Progenitor cell of endocrine pancreas (in vitro differentiated cells): ENCODE measurements at regions not wholly inside any gene's neighbourhood (a gene's known extent, or its start where the extent isn't known, plus 50 kb on each side); places are given as distances from the start of the nearest gene placed in this dataset.
A peak's percentile ranks its signal among the peaks of the same experiment; 100 is the strongest.

Experiments
- DNase-seq: peaks from one replicate; pipeline ENCODE4 v3.0.0; 2021; ENCODE audit warnings: low spot score; ENCODE audit not compliant: unreplicated experiment
- H3K27ac Mint-ChIP-seq: 2 replicates; pipeline ENCODE4 v1.8.0; 2021; ENCODE audit warnings: mild to moderate bottlenecking, moderate library complexity, mixed read lengths
- H3K27me3 Mint-ChIP-seq: 2 replicates; pipeline ENCODE4 v1.8.0; 2021; ENCODE audit warnings: mixed read lengths
- H3K36me3 Mint-ChIP-seq: 2 replicates; pipeline ENCODE4 v1.8.0; 2022; ENCODE audit warnings: mixed read lengths; ENCODE audit not compliant: insufficient read depth
- H3K4me1 Mint-ChIP-seq: 2 replicates; pipeline ENCODE4 v1.8.0; 2021; ENCODE audit warnings: low read depth, mixed read lengths
- H3K4me3 Mint-ChIP-seq: 2 replicates; pipeline ENCODE4 v1.8.0; 2021; ENCODE audit warnings: low read depth, mild to moderate bottlenecking, moderate library complexity, mixed read lengths
- H3K9me3 Mint-ChIP-seq: 2 replicates; pipeline ENCODE4 v1.8.0; 2021; ENCODE audit warnings: low read depth, mixed read lengths
- TF ChIP-seq, protein P1 (sequence below): fragments of 200-600 bp; sonication (generic); IDR thresholded peaks from one replicate; pipeline ENCODE4 v1.5.0; 2021; ENCODE audit warnings: antibody characterized with exemption, mild to moderate bottlenecking; ENCODE audit not compliant: unreplicated experiment

DNA sequence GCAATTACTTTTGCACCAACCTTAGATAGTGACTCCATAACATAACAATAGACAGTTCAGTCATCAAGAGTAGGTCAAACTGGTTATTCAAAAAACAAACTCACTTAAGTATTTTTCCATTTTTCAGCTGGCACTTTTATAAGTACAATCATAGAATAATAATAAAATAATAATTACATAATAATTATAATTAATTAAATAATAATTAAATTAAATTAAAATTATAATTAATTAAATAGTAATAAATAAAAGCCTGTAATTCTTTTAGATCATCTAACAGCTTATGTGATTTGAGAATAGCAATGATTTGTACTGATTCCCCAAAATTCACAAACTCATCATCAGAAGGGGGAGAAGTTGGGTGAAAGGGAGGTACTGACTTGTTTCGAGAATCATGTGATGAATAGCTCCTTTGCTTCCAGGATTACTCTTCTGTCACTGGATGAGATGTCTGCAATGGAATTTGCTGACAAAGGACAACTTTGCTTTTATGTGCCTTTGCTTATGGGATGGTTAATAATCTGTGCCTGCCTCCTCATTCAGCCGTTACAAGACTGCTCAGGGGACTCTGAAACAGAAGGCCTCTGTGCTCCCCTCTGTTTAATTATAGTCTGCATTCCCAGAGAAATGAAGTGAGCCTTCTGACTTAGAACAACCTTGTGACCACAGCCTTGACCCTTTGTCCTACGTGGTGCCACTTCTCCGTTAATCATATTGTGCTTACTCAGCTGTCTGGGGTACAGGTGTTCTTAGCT lies 104.8 kb upstream of the ENPEP start:
- Mint-ChIP-seq H3K4me3 (no peak overlapping the region), H3K9me3 (no peaks in the 10 kb centered on the region), H3K27me3 (no peaks in the 10 kb centered on the region), H3K36me3 (no peaks in the 10 kb centered on the region), H3K4me1 (peaks cover 9% of the 10 kb centered on the region), H3K27ac (peak overlapping the region; percentile 2)
- TF ChIP-seq, protein P1, sequence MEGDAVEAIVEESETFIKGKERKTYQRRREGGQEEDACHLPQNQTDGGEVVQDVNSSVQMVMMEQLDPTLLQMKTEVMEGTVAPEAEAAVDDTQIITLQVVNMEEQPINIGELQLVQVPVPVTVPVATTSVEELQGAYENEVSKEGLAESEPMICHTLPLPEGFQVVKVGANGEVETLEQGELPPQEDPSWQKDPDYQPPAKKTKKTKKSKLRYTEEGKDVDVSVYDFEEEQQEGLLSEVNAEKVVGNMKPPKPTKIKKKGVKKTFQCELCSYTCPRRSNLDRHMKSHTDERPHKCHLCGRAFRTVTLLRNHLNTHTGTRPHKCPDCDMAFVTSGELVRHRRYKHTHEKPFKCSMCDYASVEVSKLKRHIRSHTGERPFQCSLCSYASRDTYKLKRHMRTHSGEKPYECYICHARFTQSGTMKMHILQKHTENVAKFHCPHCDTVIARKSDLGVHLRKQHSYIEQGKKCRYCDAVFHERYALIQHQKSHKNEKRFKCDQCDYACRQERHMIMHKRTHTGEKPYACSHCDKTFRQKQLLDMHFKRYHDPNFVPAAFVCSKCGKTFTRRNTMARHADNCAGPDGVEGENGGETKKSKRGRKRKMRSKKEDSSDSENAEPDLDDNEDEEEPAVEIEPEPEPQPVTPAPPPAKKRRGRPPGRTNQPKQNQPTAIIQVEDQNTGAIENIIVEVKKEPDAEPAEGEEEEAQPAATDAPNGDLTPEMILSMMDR, result no peak
- DNase-seq, result no peak

DNA sequence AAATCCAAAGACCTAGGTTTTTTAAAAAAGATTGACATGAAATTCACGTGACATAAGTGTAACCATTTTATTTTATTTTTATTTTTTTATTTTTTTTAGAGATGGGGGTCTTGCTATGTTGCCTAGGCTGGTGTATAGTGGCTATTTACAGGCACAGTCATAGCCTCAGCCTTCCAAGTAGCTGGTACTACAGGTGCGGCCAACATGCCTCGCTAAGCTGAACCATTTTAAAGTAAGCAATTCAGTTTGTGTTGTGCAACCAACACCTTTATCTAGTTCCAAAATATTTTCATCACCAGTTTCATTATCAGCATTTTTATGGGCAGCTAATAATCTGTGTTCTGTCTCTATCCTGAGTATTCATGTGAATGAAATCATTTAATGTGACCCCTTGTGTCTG lies 107.5 kb upstream of the ENPEP start:
- TF ChIP-seq, protein P1, result no peak
- no peak for DNase-seq
- no peak overlapping the region for H3K27ac Mint-ChIP-seq
- no peaks in the 10 kb centered on the region for H3K36me3 Mint-ChIP-seq
- H3K4me3 Mint-ChIP-seq, result no peak overlapping the region
- no peaks in the 10 kb centered on the region for H3K9me3 Mint-ChIP-seq
- H3K27me3 Mint-ChIP-seq, result no peaks in the 10 kb centered on the region
- H3K4me1 Mint-ChIP-seq, result peaks cover 9% of the 10 kb centered on the region

DNA sequence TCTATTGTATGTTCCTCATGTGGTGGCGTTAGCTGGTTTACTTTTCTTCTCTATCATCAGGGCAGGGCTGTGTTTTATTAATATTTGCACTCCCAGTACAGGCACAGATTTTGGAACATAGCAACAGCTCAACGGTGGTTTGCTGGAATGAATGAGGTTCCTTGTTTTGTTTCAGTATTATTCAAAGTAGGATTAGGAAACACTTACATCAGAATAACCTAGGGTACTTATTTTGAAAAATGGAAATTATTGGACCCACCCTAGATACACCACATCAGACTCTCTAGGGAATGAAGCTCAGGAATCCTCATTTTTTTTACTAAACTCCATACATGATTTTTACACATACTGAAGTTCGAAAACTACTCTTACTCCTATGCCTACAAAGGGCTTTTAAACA lies 108.8 kb upstream of the ENPEP start:
- no peaks in the 10 kb centered on the region for H3K36me3 Mint-ChIP-seq
- no peak overlapping the region for H3K4me3 Mint-ChIP-seq
- peaks cover 9% of the 10 kb centered on the region for H3K4me1 Mint-ChIP-seq
- DNase-seq, result no peak
- H3K27me3 Mint-ChIP-seq, result no peaks in the 10 kb centered on the region
- no peak overlapping the region for H3K27ac Mint-ChIP-seq
- H3K9me3 Mint-ChIP-seq, result no peaks in the 10 kb centered on the region
- TF ChIP-seq, protein P1, result no peak

DNA sequence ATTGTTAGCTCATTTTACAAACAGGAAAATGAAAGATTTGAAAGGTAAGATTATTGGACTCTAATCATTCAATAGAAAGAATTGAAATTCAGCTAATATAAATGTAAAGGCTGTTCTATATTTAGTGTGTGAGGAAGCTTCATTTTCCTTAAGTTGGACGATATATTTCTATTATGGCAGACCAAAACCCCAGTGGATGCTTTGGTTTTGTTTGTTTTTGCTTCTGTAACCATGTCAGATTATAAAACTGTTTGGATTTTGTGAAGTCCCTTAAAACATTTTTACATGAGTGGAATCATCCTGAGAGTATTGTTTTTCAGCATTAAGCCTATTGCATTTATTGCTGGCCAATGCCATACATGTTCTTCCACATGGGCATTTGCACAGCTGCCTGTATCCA lies 110.2 kb upstream of the ENPEP start:
- DNase-seq, result no peak
- H3K27me3 Mint-ChIP-seq, result no peaks in the 10 kb centered on the region
- H3K36me3 Mint-ChIP-seq, result no peaks in the 10 kb centered on the region
- no peaks in the 10 kb centered on the region for H3K9me3 Mint-ChIP-seq
- no peak overlapping the region for H3K27ac Mint-ChIP-seq
- no peaks in the 10 kb centered on the region for H3K4me1 Mint-ChIP-seq
- TF ChIP-seq, protein P1, result no peak
- H3K4me3 Mint-ChIP-seq, result no peak overlapping the region

DNA sequence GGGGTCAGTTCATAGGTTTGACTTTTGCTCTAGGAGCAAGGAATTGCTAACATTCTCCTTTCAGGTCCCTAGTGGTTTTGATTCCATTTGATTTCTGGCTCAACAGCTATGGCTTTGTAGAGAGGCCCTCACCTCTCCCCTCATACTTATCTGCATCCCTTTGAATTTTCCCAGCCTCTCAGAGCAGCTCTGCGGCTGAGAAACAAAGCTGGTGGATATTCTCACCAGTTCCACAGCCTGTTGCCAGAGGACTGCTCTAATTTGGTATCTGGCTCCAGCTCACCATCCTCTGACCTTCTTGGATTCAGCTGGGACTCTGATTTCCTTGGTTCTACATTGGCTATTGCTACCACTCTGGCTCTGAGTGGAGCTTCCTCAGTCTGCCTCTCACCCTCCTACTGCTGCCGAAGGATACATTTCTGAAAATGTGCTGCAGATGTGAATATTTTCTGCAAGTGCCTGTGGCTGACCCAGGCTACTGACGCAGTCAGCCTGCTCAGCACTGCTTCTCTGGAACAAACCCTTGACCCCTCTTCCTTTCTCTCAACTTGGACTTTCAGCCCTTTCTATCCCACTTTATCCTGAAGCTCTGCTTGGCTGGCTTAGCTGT lies 110.9 kb upstream of the ENPEP start:
- Mint-ChIP-seq H3K4me3 (no peak overlapping the region), H3K36me3 (no peaks in the 10 kb centered on the region), H3K9me3 (no peaks in the 10 kb centered on the region), H3K27me3 (no peaks in the 10 kb centered on the region), H3K27ac (no peak overlapping the region), H3K4me1 (no peaks in the 10 kb centered on the region)
- no peak for DNase-seq
- TF ChIP-seq, protein P1, result no peak
